Neutrophil (primary cell): ENCODE measurements at regions not wholly inside any gene's neighbourhood (a gene's known extent, or its start where the extent isn't known, plus 50 kb on each side); places are given as distances from the start of the nearest gene placed in this dataset.

Experiments used
- H3K27ac ChIP-seq: fragments of 200-600 bp; sonication (generic); 2 replicates; pipeline ENCODE4 v1.5.1; 2016; ENCODE audit warnings: mild to moderate bottlenecking, moderate library complexity
- H3K27me3 ChIP-seq: fragments of 200-600 bp; sonication (generic); 2 replicates; pipeline ENCODE4 v1.6.0; 2016; ENCODE audit warnings: mild to moderate bottlenecking
- H3K36me3 ChIP-seq: fragments of 200-600 bp; sonication (generic); 2 replicates; pipeline ENCODE4 v1.5.1; 2017
- H3K4me1 ChIP-seq, 2 experiments: fragments of 200-600 bp in 1 of 2; sonication (generic) in 1 of 2; 1 replicate in 1 of 2; 2 replicates in 1 of 2; pipeline versions ENCODE4 v1.5.1 to v1.6.1; 2013 to 2016; ENCODE audit warnings: low read depth in 1 of 2, low read length in 1 of 2, mild to moderate bottlenecking in 1 of 2, moderate library complexity in 1 of 2; ENCODE audit not compliant: control insufficient read depth in 1 of 2, insufficient read depth in 1 of 2
- H3K4me3 ChIP-seq, 2 experiments: fragments of 200-600 bp in 1 of 2; sonication (generic) in 1 of 2; 1 replicate in 1 of 2; 2 replicates in 1 of 2; pipeline ENCODE4 v1.5.1; 2013 to 2016; ENCODE audit warnings: low read depth in 1 of 2, low read length in 1 of 2, mild to moderate bottlenecking in 1 of 2, moderate library complexity in 1 of 2
- H3K9me3 ChIP-seq: fragments of 200-600 bp; sonication (generic); 2 replicates; pipeline ENCODE4 v1.5.1; 2016
- TF ChIP-seq, protein P1 (sequence below): fragments of 200-600 bp; sonication (generic); IDR thresholded peaks from 2 replicates; pipeline ENCODE4 v1.5.1; 2016; ENCODE audit warnings: antibody characterized with exemption

- no peaks in the 10 kb centered on the region for H3K9me3 ChIP-seq
- H3K27ac ChIP-seq = no peak overlapping the region
- H3K4me1 ChIP-seq = no peaks in the 10 kb centered on the region
- H3K4me3 ChIP-seq = no peak overlapping the region
- H3K27me3 ChIP-seq = no peaks in the 10 kb centered on the region
- H3K36me3 ChIP-seq = no peaks in the 10 kb centered on the region
- TF ChIP-seq, protein P1, sequence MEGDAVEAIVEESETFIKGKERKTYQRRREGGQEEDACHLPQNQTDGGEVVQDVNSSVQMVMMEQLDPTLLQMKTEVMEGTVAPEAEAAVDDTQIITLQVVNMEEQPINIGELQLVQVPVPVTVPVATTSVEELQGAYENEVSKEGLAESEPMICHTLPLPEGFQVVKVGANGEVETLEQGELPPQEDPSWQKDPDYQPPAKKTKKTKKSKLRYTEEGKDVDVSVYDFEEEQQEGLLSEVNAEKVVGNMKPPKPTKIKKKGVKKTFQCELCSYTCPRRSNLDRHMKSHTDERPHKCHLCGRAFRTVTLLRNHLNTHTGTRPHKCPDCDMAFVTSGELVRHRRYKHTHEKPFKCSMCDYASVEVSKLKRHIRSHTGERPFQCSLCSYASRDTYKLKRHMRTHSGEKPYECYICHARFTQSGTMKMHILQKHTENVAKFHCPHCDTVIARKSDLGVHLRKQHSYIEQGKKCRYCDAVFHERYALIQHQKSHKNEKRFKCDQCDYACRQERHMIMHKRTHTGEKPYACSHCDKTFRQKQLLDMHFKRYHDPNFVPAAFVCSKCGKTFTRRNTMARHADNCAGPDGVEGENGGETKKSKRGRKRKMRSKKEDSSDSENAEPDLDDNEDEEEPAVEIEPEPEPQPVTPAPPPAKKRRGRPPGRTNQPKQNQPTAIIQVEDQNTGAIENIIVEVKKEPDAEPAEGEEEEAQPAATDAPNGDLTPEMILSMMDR = no peak
Observed at GRCh38 chr14:56367416-56367815, 212.2 kb upstream of the TMEM260 start.

GRCh38 chr14:56371737-56372136 lies 207.9 kb upstream of the TMEM260 start:
- Histone ChIP-seq H3K4me3 (no peak overlapping the region), H3K9me3 (no peaks in the 10 kb centered on the region), H3K36me3 (no peaks in the 10 kb centered on the region), H3K27me3 (no peaks in the 10 kb centered on the region), H3K4me1 (no peaks in the 10 kb centered on the region), H3K27ac (no peak overlapping the region)
- TF ChIP-seq, protein P1 = no peak

DNA sequence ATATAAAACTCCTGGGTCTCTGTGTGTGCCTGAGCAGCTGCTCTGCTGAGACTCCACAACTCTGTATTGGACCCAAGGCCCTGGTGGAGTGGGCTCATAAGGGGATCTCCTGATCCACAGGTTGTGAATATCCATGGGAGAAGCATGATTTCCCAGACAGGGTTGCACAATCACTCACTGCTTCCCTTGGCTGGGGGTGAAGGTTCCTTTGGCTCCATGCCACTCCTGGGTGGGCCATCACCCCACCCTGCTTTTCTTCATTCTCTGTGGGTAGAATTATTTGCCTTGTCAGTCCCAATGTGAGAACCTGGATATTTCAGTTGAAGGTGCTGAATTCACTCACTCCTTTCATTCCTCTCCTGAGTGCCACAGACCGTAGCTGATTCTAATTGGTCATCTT lies 205.2 kb upstream of the TMEM260 start:
- Histone ChIP-seq H3K4me3 (no peak overlapping the region), H3K27me3 (no peaks in the 10 kb centered on the region), H3K27ac (no peak overlapping the region), H3K36me3 (no peaks in the 10 kb centered on the region), H3K4me1 (no peaks in the 10 kb centered on the region), H3K9me3 (no peaks in the 10 kb centered on the region)
- TF ChIP-seq, protein P1 = no peak

GRCh38 chr14:56378046-56378445 lies 201.6 kb upstream of the TMEM260 start:
- TF ChIP-seq, protein P1 = no peak
- H3K36me3 ChIP-seq = no peaks in the 10 kb centered on the region
- no peaks in the 10 kb centered on the region for H3K4me1 ChIP-seq
- H3K4me3 ChIP-seq = no peak overlapping the region
- no peaks in the 10 kb centered on the region for H3K27me3 ChIP-seq
- no peaks in the 10 kb centered on the region for H3K9me3 ChIP-seq
- H3K27ac ChIP-seq = no peak overlapping the region

- H3K4me3 ChIP-seq = no peak overlapping the region
- H3K9me3 ChIP-seq = no peaks in the 10 kb centered on the region
- TF ChIP-seq, protein P1 = no peak
- no peaks in the 10 kb centered on the region for H3K36me3 ChIP-seq
- no peak overlapping the region for H3K27ac ChIP-seq
- H3K4me1 ChIP-seq = no peaks in the 10 kb centered on the region
- H3K27me3 ChIP-seq = no peaks in the 10 kb centered on the region
Observed at GRCh38 chr14:56378475-56378877, 201.1 kb upstream of the TMEM260 start.

DNA sequence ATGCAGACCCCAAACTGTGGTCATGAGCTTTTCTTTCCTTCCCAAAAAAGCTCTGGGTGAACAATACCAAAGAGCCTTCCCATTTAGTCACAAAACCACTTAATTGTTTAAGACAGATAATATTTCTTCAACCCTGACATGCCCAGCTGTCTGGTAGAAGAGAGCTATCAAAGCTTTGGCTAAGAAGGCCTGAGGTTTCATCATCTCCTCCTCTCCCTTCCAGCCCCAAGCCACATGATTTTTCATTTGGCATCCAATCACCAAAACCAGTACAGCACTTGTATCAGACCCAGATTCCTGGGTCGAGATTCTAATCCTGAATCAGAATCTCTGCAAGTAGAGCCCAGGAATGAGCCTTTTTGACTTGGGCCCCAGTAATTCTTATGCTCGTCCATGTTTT lies 199.6 kb upstream of the TMEM260 start:
- H3K36me3 ChIP-seq = no peaks in the 10 kb centered on the region
- H3K4me3 ChIP-seq = no peak overlapping the region
- TF ChIP-seq, protein P1 = no peak
- H3K27me3 ChIP-seq = no peaks in the 10 kb centered on the region
- no peak overlapping the region for H3K27ac ChIP-seq
- H3K9me3 ChIP-seq = no peaks in the 10 kb centered on the region
- no peaks in the 10 kb centered on the region for H3K4me1 ChIP-seq
